RCC 7860 (cell line): ENCODE measurements at regions not wholly inside any gene's neighbourhood (a gene's known extent, or its start where the extent isn't known, plus 50 kb on each side); places are given as distances from the start of the nearest gene placed in this dataset.
"Not testable (repeated sequence)": the region's sequence is repeated elsewhere in the genome, so short reads cannot be mapped to it uniquely, and the experiment has no call there.

ENCODE experiments used
- DNase-seq: peaks from one replicate; pipeline ENCODE4 v3.0.0-alpha.2; 2015; ENCODE audit warnings: low spot score
- FAIRE-seq: peaks from 2 replicates; lab custom pipeline; 2012; peaks lifted over from hg19 to GRCh38; lab: Jason Lieb, UNC

DNA sequence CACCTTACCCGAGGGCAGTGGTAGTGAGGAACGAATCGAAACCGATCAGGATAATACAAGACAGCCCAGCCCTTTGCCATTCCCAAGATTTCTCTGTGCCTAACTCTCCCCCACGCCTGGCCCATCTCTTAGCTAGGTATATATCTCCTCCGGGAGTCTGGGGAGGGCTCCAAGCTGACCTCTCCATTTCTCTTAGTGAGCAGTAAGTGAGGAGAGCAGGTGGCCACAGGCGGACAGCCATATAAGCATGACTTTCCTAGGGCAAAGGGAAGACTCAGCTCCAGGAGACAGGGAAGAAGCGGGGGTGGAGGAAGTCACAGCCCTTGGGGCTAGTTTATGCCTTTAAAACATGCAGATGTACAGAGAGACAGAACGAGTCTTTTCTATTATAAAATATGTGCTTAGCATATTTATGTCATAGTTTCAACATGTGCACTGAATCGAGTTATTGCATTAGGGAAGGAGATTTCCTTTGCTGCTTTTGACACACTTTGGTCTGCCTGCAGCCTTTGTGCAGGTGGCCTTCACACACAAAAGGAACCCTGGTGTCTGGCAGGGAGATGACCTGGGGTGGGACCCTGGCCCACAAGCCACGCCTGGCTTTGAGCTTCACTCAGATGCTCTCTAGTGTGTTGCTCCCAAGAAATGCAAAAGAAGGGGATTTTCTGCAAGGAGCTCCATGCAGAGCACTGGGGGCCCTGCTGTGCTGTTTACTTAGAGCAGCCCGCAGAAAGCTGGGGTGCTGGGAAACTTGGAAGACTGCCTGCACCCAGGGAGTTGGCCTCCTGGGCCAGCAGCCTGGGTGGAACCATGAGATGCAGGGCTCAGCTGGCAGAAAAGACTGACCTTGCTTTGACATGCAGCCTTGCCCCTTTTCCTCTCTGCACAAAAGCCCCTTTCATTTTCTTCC is 613.3 kb downstream of the BCOR start:
- DNase-seq (no peak), FAIRE-seq (no peak)

DNA sequence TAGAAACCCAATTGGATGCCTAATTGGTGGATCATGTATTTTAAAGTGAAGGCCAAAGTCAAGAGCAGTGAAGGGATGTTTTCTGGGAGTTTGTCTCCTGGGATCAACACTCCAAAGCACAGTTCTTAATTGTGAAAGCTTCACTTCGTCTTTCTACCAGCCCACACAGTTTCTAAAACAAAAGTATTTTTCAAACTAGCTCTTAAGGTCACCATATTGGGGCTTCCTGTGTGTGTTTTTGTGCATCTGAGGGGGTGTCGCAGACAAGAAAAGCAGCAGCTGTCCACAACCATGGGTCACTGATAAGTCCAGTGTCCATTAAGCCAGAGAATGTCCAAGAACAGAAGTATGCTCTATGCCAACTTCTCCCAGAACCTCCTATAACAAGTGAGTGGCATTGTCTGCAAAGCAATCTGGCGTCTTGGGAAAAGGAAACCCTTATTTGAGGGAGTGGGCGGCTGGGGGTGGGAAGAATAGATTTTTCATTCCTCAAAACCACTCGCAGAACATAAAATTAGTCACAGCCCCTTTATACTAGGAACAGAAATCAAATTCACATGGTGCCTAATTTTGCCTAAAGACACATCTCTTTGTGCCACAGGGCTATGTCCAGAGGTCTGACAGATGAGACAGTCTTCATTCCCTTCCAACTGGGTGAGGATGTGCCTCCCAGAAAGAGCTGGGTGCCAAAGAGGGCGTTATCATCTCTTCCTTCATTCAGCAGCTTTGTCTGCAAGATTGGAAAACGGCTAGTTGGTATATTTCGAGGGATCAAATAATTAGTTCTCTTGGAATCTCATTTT is 610.4 kb downstream of the BCOR start:
- no peak for FAIRE-seq
- no peak for DNase-seq

- no peak for FAIRE-seq
- DNase-seq = no peak
These were observed 609.8 kb downstream of the BCOR start for GRCh38 chrX:39487969-39488330.

GRCh38 chrX:39491548-39492297 is 606.0 kb downstream of the BCOR start:
- FAIRE-seq (no peak), DNase-seq (no peak)

GRCh38 chrX:39492497-39493162 is 605.1 kb downstream of the BCOR start:
- no peak for FAIRE-seq
- DNase-seq = no peak

- no peak for FAIRE-seq
- no peak for DNase-seq
These were observed 604.6 kb downstream of the BCOR start for GRCh38 chrX:39493168-39493567.

- DNase-seq, FAIRE-seq: not testable (repeated sequence)
These were observed 600.6 kb downstream of the BCOR start for GRCh38 chrX:39497117-39497516.

- FAIRE-seq (no peak), DNase-seq (no peak)
These were observed 600.0 kb downstream of the BCOR start for GRCh38 chrX:39497702-39498265.

DNA sequence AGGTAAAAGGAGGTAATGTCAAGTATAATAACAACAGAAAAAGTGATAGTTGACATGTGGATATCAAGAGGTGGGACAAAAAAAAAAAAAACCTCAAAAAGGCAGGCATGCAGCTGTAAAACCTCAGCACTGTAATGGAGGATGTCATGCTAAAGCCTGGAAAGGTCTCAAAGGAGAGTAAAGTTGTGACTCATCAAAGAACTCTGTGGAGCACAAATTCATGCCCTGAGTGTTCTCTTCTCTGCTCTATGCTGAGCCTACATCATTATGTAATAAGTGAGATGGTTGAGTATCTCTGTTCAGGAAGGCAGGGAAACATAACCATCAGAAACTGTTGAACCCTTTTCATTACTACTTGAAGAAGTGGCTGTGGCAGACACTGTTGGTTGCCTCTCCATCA is 597.8 kb downstream of the BCOR start:
- DNase-seq = no peak
- FAIRE-seq = no peak

DNA sequence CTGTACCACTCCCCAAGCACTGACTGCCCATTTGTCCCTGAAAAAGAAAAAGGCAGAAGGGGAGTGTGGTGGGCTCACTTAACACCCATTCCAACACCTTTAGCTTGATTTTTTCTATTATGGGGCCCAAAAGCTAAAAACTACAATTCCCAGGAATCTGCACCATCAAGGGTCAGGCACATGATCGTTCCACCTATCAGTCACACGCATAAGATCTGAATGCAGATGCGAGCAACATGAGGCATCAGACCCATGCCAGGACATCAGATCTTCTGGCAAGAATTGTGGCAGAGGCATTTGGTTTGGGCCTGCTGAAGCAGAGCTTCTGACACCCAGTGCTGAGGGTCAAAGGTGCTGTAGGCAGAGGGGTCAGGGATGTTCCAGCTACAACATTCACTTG is 595.9 kb downstream of the BCOR start:
- FAIRE-seq (no peak), DNase-seq (no peak)

DNA sequence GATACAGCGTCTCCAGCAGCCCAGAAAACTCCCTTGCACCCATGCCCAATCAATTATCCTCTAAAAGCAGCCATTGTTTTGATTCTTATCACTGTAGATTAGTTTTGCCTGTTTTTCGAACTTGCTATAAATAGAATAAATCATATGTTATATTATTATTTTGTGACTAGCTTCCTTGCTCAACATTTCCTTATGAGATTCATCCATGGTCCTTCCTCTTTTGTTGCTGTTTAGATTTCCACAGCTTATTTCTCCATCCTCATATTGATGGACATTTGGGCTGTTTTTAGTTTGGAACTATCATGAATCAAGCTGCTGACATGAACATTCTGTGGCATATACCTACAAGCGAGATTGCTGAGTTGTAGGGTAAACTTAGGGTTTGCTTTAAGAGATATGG is 595.3 kb downstream of the BCOR start:
- FAIRE-seq = no peak
- DNase-seq = no peak

- FAIRE-seq = no peak
- DNase-seq = no peak
These were observed 593.5 kb downstream of the BCOR start for GRCh38 chrX:39504227-39504626.

DNA sequence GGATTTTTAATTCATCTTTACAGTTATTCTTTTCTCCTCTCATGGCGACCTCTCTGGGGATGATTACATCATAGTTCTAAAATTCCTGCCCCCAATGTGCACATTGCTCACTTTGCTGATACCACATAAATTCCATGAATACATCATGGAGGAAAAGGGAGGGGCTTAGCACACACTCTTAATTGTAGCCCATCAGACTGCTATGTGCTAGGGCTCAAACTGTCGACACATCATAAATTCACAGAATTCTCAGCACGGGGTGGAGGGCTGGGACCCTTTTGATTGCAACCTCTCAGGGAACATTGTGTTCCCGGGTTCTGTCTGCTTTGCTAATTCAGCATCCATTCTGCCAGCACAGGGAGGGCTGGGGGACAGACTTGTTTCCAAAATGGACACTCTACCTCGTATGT is 592.9 kb downstream of the BCOR start:
- no peak for FAIRE-seq
- DNase-seq = no peak

- DNase-seq (no peak), FAIRE-seq (no peak)
These were observed 591.6 kb downstream of the BCOR start for GRCh38 chrX:39506131-39506530.

DNA sequence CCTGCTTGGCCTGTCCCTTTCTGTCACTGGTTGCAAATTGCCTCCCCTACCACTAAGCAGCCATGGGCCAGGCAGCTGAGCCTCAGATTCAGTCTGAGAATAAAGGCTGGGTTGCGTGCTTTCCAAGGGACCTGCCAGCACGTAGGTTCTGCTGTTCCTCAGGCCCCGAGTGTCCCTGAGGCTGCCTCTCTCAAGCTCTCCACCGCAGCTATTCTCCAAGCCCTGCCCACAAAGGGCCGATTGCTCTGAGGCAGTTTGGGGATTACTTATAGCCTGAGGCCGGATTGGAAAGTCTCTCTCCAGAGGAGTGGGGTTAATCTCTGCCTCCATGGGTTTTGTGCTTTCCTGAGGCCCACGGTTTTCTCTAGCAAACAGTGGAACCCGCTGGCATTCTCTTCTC is 590.7 kb downstream of the BCOR start:
- DNase-seq (no peak), FAIRE-seq (no peak)

GRCh38 chrX:39507617-39508299 is 590.0 kb downstream of the BCOR start:
- FAIRE-seq = no peak
- DNase-seq = no peak

DNA sequence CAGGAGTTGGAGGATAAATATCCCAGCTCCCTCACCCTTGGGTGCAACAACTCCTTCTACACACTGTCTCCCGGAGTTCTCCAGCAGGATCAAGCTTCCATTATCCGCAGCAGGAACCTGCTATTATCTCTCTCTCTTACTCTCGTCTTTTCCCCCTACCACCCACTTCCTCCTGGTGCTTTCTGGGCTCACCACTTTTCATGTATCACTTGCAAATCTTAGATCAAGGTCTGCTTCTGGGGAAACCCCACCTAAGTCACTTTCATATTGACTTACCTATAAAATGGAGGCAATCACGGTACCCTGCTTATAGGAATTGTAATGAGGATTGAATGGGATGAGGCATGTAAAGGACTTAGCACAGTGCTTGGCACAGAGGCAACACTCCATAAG is 589.5 kb downstream of the BCOR start:
- no peak for DNase-seq
- no peak for FAIRE-seq

DNA sequence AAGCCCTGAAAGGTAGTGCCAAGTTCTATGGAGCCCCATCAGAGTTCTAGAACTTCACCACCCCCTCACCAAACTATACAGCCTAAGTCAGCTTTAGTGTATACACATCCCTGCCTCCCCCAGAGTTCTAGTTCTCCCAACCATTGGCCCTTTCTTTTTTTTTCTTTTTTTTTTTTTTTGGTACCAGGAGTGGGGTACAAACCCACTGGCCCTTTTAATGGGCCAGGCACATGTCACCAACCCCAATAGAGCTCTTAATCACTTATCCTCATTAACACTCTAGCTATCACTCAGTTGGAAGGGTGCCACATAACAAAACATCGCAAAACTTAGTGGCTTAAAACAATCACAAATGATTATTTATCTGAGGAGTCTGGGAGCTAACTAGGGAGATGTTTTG is 588.6 kb downstream of the BCOR start:
- FAIRE-seq (no peak), DNase-seq (no peak)

- DNase-seq (peak; percentile 33), FAIRE-seq (peak; percentile 72)
These were observed 583.9 kb downstream of the BCOR start for GRCh38 chrX:39513836-39514235.

GRCh38 chrX:39514801-39515200 is 583.0 kb downstream of the BCOR start:
- FAIRE-seq = no peak
- no peak for DNase-seq
